Astrocyte (in vitro differentiated cells and primary cell): ENCODE measurements at regions not wholly inside any gene's neighbourhood (a gene's known extent, or its start where the extent isn't known, plus 50 kb on each side); places are given as distances from the start of the nearest gene placed in this dataset.

Source experiments
- DNase-seq: peaks from one replicate; pipeline ENCODE4 v3.0.0-alpha.2; 2010; ENCODE audit warnings: low read depth
- FAIRE-seq: peaks from 2 replicates; lab custom pipeline; 2011; peaks lifted over from hg19 to GRCh38; lab: Jason Lieb, UNC
- H2AFZ ChIP-seq: 2 replicates; pipeline ENCODE4 v1.6.0; 2012; ENCODE audit warnings: low read depth, low read length, inconsistent platforms
- H3K27ac ChIP-seq: 2 replicates; pipeline ENCODE4 v1.5.1; 2011; ENCODE audit warnings: low read depth, low read length, inconsistent platforms
- H3K27me3 ChIP-seq: 2 replicates; pipeline ENCODE4 v1.6.0; 2011; ENCODE audit warnings: low read length, inconsistent platforms; ENCODE audit not compliant: insufficient read depth
- H3K36me3 ChIP-seq: 2 replicates; pipeline ENCODE4 v1.5.1; 2011; ENCODE audit warnings: low read length, inconsistent platforms; ENCODE audit not compliant: insufficient read depth
- H3K4me1 ChIP-seq: 2 replicates; pipeline ENCODE4 v1.5.1; 2011; ENCODE audit warnings: low read length, inconsistent platforms; ENCODE audit not compliant: insufficient read depth
- H3K4me2 ChIP-seq: 2 replicates; pipeline ENCODE4 v1.6.0; 2012; ENCODE audit warnings: low read length, inconsistent platforms
- H3K4me3 ChIP-seq: 2 replicates; pipeline ENCODE4 v1.5.1; 2011; ENCODE audit warnings: low read depth, mild to moderate bottlenecking, low read length, inconsistent platforms; ENCODE audit not compliant: insufficient read depth
- H3K79me2 ChIP-seq: 2 replicates; pipeline ENCODE4 v1.6.0; 2012; ENCODE audit warnings: mild to moderate bottlenecking, low read length, inconsistent platforms; ENCODE audit not compliant: insufficient read depth
- H3K9ac ChIP-seq: 2 replicates; pipeline ENCODE4 v1.6.0; 2012; ENCODE audit warnings: mild to moderate bottlenecking, low read length, inconsistent platforms
- H3K9me3 ChIP-seq: 2 replicates; pipeline ENCODE4 v1.5.1; 2012; ENCODE audit warnings: low read depth, mild to moderate bottlenecking, low read length, inconsistent platforms; ENCODE audit not compliant: insufficient read depth
- H4K20me1 ChIP-seq: 2 replicates; pipeline ENCODE4 v1.6.0; 2012; ENCODE audit warnings: low read length, inconsistent platforms; ENCODE audit not compliant: insufficient read depth
- H3K27ac Mint-ChIP-seq: one replicate; pipeline ENCODE4 v1.8.0; 2021; ENCODE audit warnings: mild to moderate bottlenecking, mixed read lengths; ENCODE audit not compliant: unreplicated experiment
- H3K27me3 Mint-ChIP-seq: one replicate; pipeline ENCODE4 v1.8.0; 2021; ENCODE audit warnings: low read depth, mixed read lengths; ENCODE audit not compliant: unreplicated experiment
- H3K36me3 Mint-ChIP-seq: one replicate; pipeline ENCODE4 v1.8.0; 2021; ENCODE audit warnings: low read depth, mixed read lengths; ENCODE audit not compliant: unreplicated experiment
- H3K4me1 Mint-ChIP-seq: one replicate; pipeline ENCODE4 v1.8.0; 2021; ENCODE audit warnings: low read depth, mixed read lengths; ENCODE audit not compliant: unreplicated experiment
- H3K4me3 Mint-ChIP-seq: one replicate; pipeline ENCODE4 v1.8.0; 2021; ENCODE audit warnings: mild to moderate bottlenecking, moderate library complexity, mixed read lengths; ENCODE audit not compliant: unreplicated experiment
- H3K9me3 Mint-ChIP-seq: one replicate; pipeline ENCODE4 v1.8.0; 2021; ENCODE audit warnings: mild to moderate bottlenecking, mixed read lengths; ENCODE audit not compliant: unreplicated experiment
- CTCF ChIP-seq: IDR thresholded peaks from 2 replicates; pipeline ENCODE4 v1.5.1; 2011; ENCODE audit warnings: low read depth, mild to moderate bottlenecking, inconsistent platforms, low read length, moderate library complexity; ENCODE audit not compliant: insufficient read depth
- EZH2 ChIP-seq: IDR thresholded peaks from 2 replicates; pipeline ENCODE4 v1.6.1; 2012; ENCODE audit warnings: mild to moderate bottlenecking, low read length, inconsistent platforms; ENCODE audit not compliant: insufficient read depth

- no peak overlapping the region for H3K27ac ChIP-seq
- H3K4me1 ChIP-seq, result no peaks in the 10 kb centered on the region
- peaks cover 10% of the 10 kb centered on the region for H3K9me3 ChIP-seq
- FAIRE-seq (no peak), DNase-seq (no peak)
- peaks cover 26% of the 10 kb centered on the region for H3K9me3 Mint-ChIP-seq
- H3K4me2 ChIP-seq, result no peak overlapping the region
- H3K27ac Mint-ChIP-seq, result no peak overlapping the region
- no peaks in the 10 kb centered on the region for H3K27me3 Mint-ChIP-seq
- no peak overlapping the region for H3K4me3 Mint-ChIP-seq
- no peaks in the 10 kb centered on the region for H3K36me3 Mint-ChIP-seq
- no peaks in the 10 kb centered on the region for H3K4me1 Mint-ChIP-seq
- H4K20me1 ChIP-seq, result no peaks in the 10 kb centered on the region
- H3K4me3 ChIP-seq, result no peak overlapping the region
- no peak overlapping the region for H3K9ac ChIP-seq
- H3K27me3 ChIP-seq, result no peaks in the 10 kb centered on the region
- H2AFZ ChIP-seq, result no peak overlapping the region
- no peaks in the 10 kb centered on the region for H3K79me2 ChIP-seq
- no peaks in the 10 kb centered on the region for H3K36me3 ChIP-seq
- TF ChIP-seq CTCF (no peak), EZH2 (no peak)
Observed at GRCh38 chr22:47421846-47422245, 659.4 kb downstream of the TBC1D22A start.

GRCh38 chr22:47420211-47420610 is 657.8 kb downstream of the TBC1D22A start:
- Histone ChIP-seq H3K4me3 (no peak overlapping the region), H2AFZ (no peak overlapping the region), H3K4me2 (no peak overlapping the region), H3K36me3 (no peaks in the 10 kb centered on the region), H3K4me1 (no peaks in the 10 kb centered on the region), H3K27ac (no peak overlapping the region), H4K20me1 (no peaks in the 10 kb centered on the region), H3K79me2 (no peaks in the 10 kb centered on the region), H3K9me3 (peaks cover 7% of the 10 kb centered on the region), H3K9ac (no peak overlapping the region), H3K27me3 (no peaks in the 10 kb centered on the region)
- H3K36me3 Mint-ChIP-seq, result no peaks in the 10 kb centered on the region
- no peaks in the 10 kb centered on the region for H3K4me1 Mint-ChIP-seq
- FAIRE-seq (no peak), DNase-seq (no peak)
- no peak for TF ChIP-seq EZH2
- TF ChIP-seq CTCF, result no peak
- no peak overlapping the region for H3K4me3 Mint-ChIP-seq
- H3K27me3 Mint-ChIP-seq, result no peaks in the 10 kb centered on the region
- H3K9me3 Mint-ChIP-seq, result peaks cover 26% of the 10 kb centered on the region
- H3K27ac Mint-ChIP-seq, result no peak overlapping the region

GRCh38 chr22:47419239-47419638 is 656.8 kb downstream of the TBC1D22A start:
- no peaks in the 10 kb centered on the region for H3K27me3 Mint-ChIP-seq
- TF ChIP-seq CTCF, result no peak
- no peak overlapping the region for H3K9ac ChIP-seq
- H3K27ac ChIP-seq, result no peak overlapping the region
- DNase-seq (no peak), FAIRE-seq (no peak)
- no peaks in the 10 kb centered on the region for H3K79me2 ChIP-seq
- H3K9me3 Mint-ChIP-seq, result peaks cover 26% of the 10 kb centered on the region
- H3K4me1 Mint-ChIP-seq, result no peaks in the 10 kb centered on the region
- no peaks in the 10 kb centered on the region for H3K4me1 ChIP-seq
- no peaks in the 10 kb centered on the region for H4K20me1 ChIP-seq
- H3K4me2 ChIP-seq, result no peak overlapping the region
- no peaks in the 10 kb centered on the region for H3K27me3 ChIP-seq
- H3K9me3 ChIP-seq, result peaks cover 5% of the 10 kb centered on the region
- H3K27ac Mint-ChIP-seq, result no peak overlapping the region
- H3K4me3 ChIP-seq, result no peak overlapping the region
- H3K36me3 Mint-ChIP-seq, result no peaks in the 10 kb centered on the region
- no peak overlapping the region for H2AFZ ChIP-seq
- H3K4me3 Mint-ChIP-seq, result no peak overlapping the region
- no peaks in the 10 kb centered on the region for H3K36me3 ChIP-seq
